GM12878 (cell line): ENCODE measurements at regions not wholly inside any gene's neighbourhood (a gene's known extent, or its start where the extent isn't known, plus 50 kb on each side); places are given as distances from the start of the nearest gene placed in this dataset.

ENCODE experiments used
- ATAC-seq: fragments of 200-7000 bp; cut with Tn5 transposase; 3 replicates; pipeline ENCODE4 v1.9.1; 2020; ENCODE audit warnings: mild to moderate bottlenecking, moderate library complexity
- BruUV-seq: library from RNA; stranded (reverse); fragments of 400-500 nt; replicated peaks from 2 replicates; lab custom pipeline; 2021; lab: Mats Ljungman, UMichigan
- CTCF ChIA-PET: fragments of 300-600 bp; sonication (Branson Sonifier 250); formaldehyde crosslinking; extraction: SDS; loops from one replicate; lab custom pipeline; 2021; ENCODE audit warnings: inconsistent platforms; lab: Yijun Ruan, JAX
- POLR2A ChIA-PET: fragments of 350-600 bp; formaldehyde crosslinking; extraction: SDS; loops from one replicate; lab custom pipeline; 2021; ENCODE audit warnings: inconsistent platforms; lab: Charles Lee
- RAD21 ChIA-PET: fragments of 300-600 bp; sonication (Branson Sonifier 250); formaldehyde crosslinking; loops from one replicate; lab custom pipeline; 2023; ENCODE audit warnings: antibody characterized with exemption; ENCODE audit not compliant: unreplicated experiment; lab: Charles Lee
- SMC1A ChIA-PET: fragments of 300-600 bp; sonication (Branson Sonifier 250); formaldehyde crosslinking; loops from one replicate; lab custom pipeline; 2023; ENCODE audit not compliant: unreplicated experiment, uncharacterized antibody; lab: Charles Lee
- DNase-seq: peaks from one replicate; pipeline ENCODE4 v3.0.0-alpha.2; 2011; ENCODE audit warnings: low read depth, low spot score
- FAIRE-seq: peaks from 3 replicates; lab custom pipeline; 2011; peaks lifted over from hg19 to GRCh38; lab: Jason Lieb, UNC
- H2AFZ ChIP-seq: 2 replicates; pipeline ENCODE4 v1.6.0; 2011; ENCODE audit warnings: low read depth, low read length, control low read depth; ENCODE audit not compliant: control insufficient read depth
- H3K27ac ChIP-seq: 2 replicates; pipeline ENCODE4 v1.5.1; 2011; ENCODE audit warnings: control low read depth; ENCODE audit not compliant: control insufficient read depth, insufficient read depth
- H3K27me3 ChIP-seq, 2 experiments: replicated peaks in 1 of 2; 2 replicates each; pipeline versions ENCODE4 v1.6.0 to v1.6.1; 2011; ENCODE audit warnings: low read length in 1 of 2; ENCODE audit not compliant: control insufficient read depth in 2 of 2, insufficient read depth in 2 of 2
- H3K36me3 ChIP-seq, 2 experiments: 2 replicates each; pipeline ENCODE4 v1.5.1; 2011; ENCODE audit warnings: low read length in 1 of 2; ENCODE audit not compliant: control insufficient read depth in 2 of 2, insufficient read depth in 2 of 2
- H3K4me1 ChIP-seq: 2 replicates; pipeline ENCODE4 v1.6.1; 2011; ENCODE audit warnings: mild to moderate bottlenecking, low read length, moderate library complexity, mixed read lengths; ENCODE audit not compliant: control insufficient read depth, insufficient read depth
- H3K4me2 ChIP-seq: 2 replicates; pipeline ENCODE4 v1.6.0; 2011; ENCODE audit warnings: control low read depth; ENCODE audit not compliant: control insufficient read depth, insufficient read depth
- H3K4me3 ChIP-seq: fragments of 200-600 bp; sonication (generic); 2 replicates; pipeline ENCODE4 v1.5.1; 2016
- H3K79me2 ChIP-seq: 2 replicates; pipeline ENCODE4 v1.6.0; 2011; ENCODE audit warnings: low read length; ENCODE audit not compliant: control insufficient read depth, insufficient read depth
- H3K9ac ChIP-seq: 2 replicates; pipeline ENCODE4 v1.8.0; 2011; ENCODE audit warnings: low read length, control low read depth, mixed read lengths; ENCODE audit not compliant: control insufficient read depth, insufficient read depth
- H3K9me3 ChIP-seq: replicated peaks from 3 replicates; pipeline ENCODE4 v1.5.1; 2011; ENCODE audit warnings: mild to moderate bottlenecking, low read length; ENCODE audit not compliant: control insufficient read depth, insufficient read depth
- H4K20me1 ChIP-seq: 2 replicates; pipeline ENCODE4 v1.6.0; 2011; ENCODE audit not compliant: control insufficient read depth, insufficient read depth
- BMI1 ChIP-seq: fragments of 450-650 bp; IDR thresholded peaks from 2 replicates; pipeline ENCODE4 v1.6.1; 2016; ENCODE audit warnings: mild to moderate bottlenecking, moderate library complexity, borderline replicate concordance
- IKZF1 ChIP-seq: fragments of 450-650 bp; conservative IDR thresholded peaks from 2 replicates; pipeline ENCODE4 v1.6.1; 2017; ENCODE audit warnings: antibody characterized with exemption, mild to moderate bottlenecking
- REST ChIP-seq: IDR thresholded peaks from 2 replicates; pipeline ENCODE4 v1.6.1; 2012; ENCODE audit warnings: mild to moderate bottlenecking, low read depth, low read length
- WGBS: methylation state at CpG from one replicate; pipeline ENCODE4 v1.1.6; 2016; ENCODE audit warnings: low lambda C conversion rate; ENCODE audit not compliant: insufficient replicate concordance, insufficient coverage; ENCODE audit errors: missing lambda C conversion rate; 5-methylcytosine and 5-hydroxymethylcytosine counted together
- in situ Hi-C: fragments of 300-500 bp; cut with MboI; formaldehyde crosslinking; loops from 9 replicates; pipeline ENCODE4 v1.14.3; 2018; ENCODE audit warnings: mixed read lengths
- intact Hi-C: fragments of 100-400 bp; cut with micrococcal nuclease; formaldehyde crosslinking; loops from one replicate; pipeline ENCODE4 v1.14.2; 2022; ENCODE audit not compliant: unreplicated experiment

GRCh38 chr10:4093438-4093837, 308.4 kb upstream of the KLF6 start:
- ChIA-PET POLR2A (no interaction called here), RAD21 (no interaction called here), SMC1A (interaction anchor here (1.0 kb wide), 1 partner anchor 9 kb away, joined by 3 read pairs; no protein-coding TSS in a partner anchor), CTCF (interaction anchor here (0.6 to 1.5 kb wide), 3 partner anchors 12 to 341 kb away, joined by 3 read pairs; no protein-coding TSS in a partner anchor)
- intact Hi-C loops (no loop called here), in situ Hi-C loops (no loop called here)
- H3K4me3 ChIP-seq: no peak overlapping the region
- FAIRE-seq: no peak
- TF ChIP-seq BMI1: no peak
- no peak for TF ChIP-seq IKZF1
- TF ChIP-seq REST: no peak
- BruUV-seq: no TSS peak
- H3K27me3 ChIP-seq: peaks cover 0 to 2% of the 10 kb centered on the region in 2 experiments; a peak in 1 of 4 replicates
- H3K79me2 ChIP-seq: no peaks in the 10 kb centered on the region
- no peak overlapping the region for H3K9ac ChIP-seq
- H3K9me3 ChIP-seq: no peaks in the 10 kb centered on the region; the same call in 2 of the 3 replicates
- WGBS: 89% methylated on average over 5 of the region's 5 CpGs
- H2AFZ ChIP-seq: no peak overlapping the region
- H3K4me1 ChIP-seq: no peaks in the 10 kb centered on the region
- H3K4me2 ChIP-seq: no peak overlapping the region
- no peak overlapping the region for H3K27ac ChIP-seq
- no peak for ATAC-seq
- H3K36me3 ChIP-seq: no peaks in the 10 kb centered on the region
- no peak for DNase-seq
- H4K20me1 ChIP-seq: no peaks in the 10 kb centered on the region
